Uterus (tissue), 2 donors: ENCODE measurements at regions not wholly inside any gene's neighbourhood (a gene's known extent, or its start where the extent isn't known, plus 50 kb on each side); places are given as distances from the start of the nearest gene placed in this dataset.

ENCODE experiments used
- CTCF ChIP-seq, 4 experiments: fragments of 200-600 bp in 2 of 4; fragments of 450-650 bp in 2 of 4; sonication (generic) in 2 of 4; IDR thresholded peaks; one replicate each; pipeline ENCODE4 v1.5.1; 2016 to 2019; ENCODE audit warnings: antibody characterized with exemption in 4 of 4, mild to moderate bottlenecking in 2 of 4, moderate library complexity in 1 of 4
- POLR2A ChIP-seq, 2 donors: fragments of 450-650 bp; IDR thresholded peaks; one replicate each; pipeline ENCODE4 v1.6.1; 2016; ENCODE audit warnings: antibody characterized with exemption in 2 of 2, mild to moderate bottlenecking in 1 of 2, moderate library complexity in 1 of 2

GRCh38 chr4:100062921-100063320 lies 112.8 kb upstream of the H2AZ1 start:
- TF ChIP-seq CTCF (IDR thresholded peaks at IDR 0.05), result no peak
- no peak for TF ChIP-seq POLR2A (IDR thresholded peaks at IDR 0.05)
